Endodermal cell (in vitro differentiated cells): ENCODE measurements at regions not wholly inside any gene's neighbourhood (a gene's known extent, or its start where the extent isn't known, plus 50 kb on each side); places are given as distances from the start of the nearest gene placed in this dataset.

Experiments
- DNase-seq: peaks from one replicate; pipeline ENCODE4 v3.0.0-alpha.2; 2017
- H3K27ac ChIP-seq: 2 replicates; pipeline ENCODE4 v1.5.1; 2013; ENCODE audit warnings: mild to moderate bottlenecking, low read depth, low read length, moderate library complexity
- H3K27me3 ChIP-seq: 2 replicates; pipeline ENCODE4 v1.6.1; 2013; ENCODE audit warnings: mild to moderate bottlenecking, low read length, moderate library complexity; ENCODE audit not compliant: insufficient read depth, control insufficient read depth, poor library complexity, severe bottlenecking
- H3K36me3 ChIP-seq: 2 replicates; pipeline ENCODE4 v1.7.0; 2013; ENCODE audit warnings: mild to moderate bottlenecking, low read length, moderate library complexity; ENCODE audit not compliant: control insufficient read depth, insufficient read depth
- H3K4me1 ChIP-seq: one replicate; pipeline ENCODE4 v1.7.0; 2013; ENCODE audit warnings: low read length; ENCODE audit not compliant: control insufficient read depth, insufficient read depth
- H3K4me3 ChIP-seq: 2 replicates; pipeline ENCODE4 v1.5.1; 2013; ENCODE audit warnings: mild to moderate bottlenecking, low read length, moderate library complexity
- H3K9ac ChIP-seq: 2 replicates; pipeline ENCODE4 v1.6.1; 2013; ENCODE audit warnings: mild to moderate bottlenecking, low read length, moderate library complexity; ENCODE audit not compliant: poor library complexity, severe bottlenecking; ENCODE audit errors: extremely low read depth
- H3K9me3 ChIP-seq: 2 replicates; pipeline ENCODE4 v1.6.1; 2013; ENCODE audit warnings: mild to moderate bottlenecking, low read length, moderate library complexity; ENCODE audit not compliant: control insufficient read depth
- H3K27ac Mint-ChIP-seq: 2 replicates; pipeline ENCODE4 v1.8.0; 2020; ENCODE audit warnings: mixed read lengths
- H3K27me3 Mint-ChIP-seq: 2 replicates; pipeline ENCODE4 v1.8.0; 2021; ENCODE audit warnings: mild to moderate bottlenecking, mixed read lengths; ENCODE audit not compliant: insufficient read depth
- H3K36me3 Mint-ChIP-seq: 2 replicates; pipeline ENCODE4 v1.8.0; 2020; ENCODE audit warnings: low read depth, mixed read lengths
- H3K4me1 Mint-ChIP-seq: 2 replicates; pipeline ENCODE4 v1.8.0; 2020; ENCODE audit warnings: mixed read lengths
- H3K4me3 Mint-ChIP-seq: 2 replicates; pipeline ENCODE4 v1.8.0; 2020; ENCODE audit warnings: mild to moderate bottlenecking, moderate library complexity, mixed read lengths
- H3K9me3 Mint-ChIP-seq: 2 replicates; pipeline ENCODE4 v1.8.0; 2020; ENCODE audit warnings: mild to moderate bottlenecking, mixed read lengths
- WGBS, 2 experiments: methylation state at CpG; one replicate each; pipeline versions ENCODE4 v1.1.5 to v1.1.7; 2013; ENCODE audit warnings: missing lambda C conversion rate in 2 of 2, mixed read lengths in 1 of 2; ENCODE audit not compliant: insufficient coverage in 1 of 2, insufficient read length in 1 of 2; 5-methylcytosine and 5-hydroxymethylcytosine counted together
- TF ChIP-seq, protein P1 (sequence below): fragments of 200-600 bp; sonication (generic); conservative IDR thresholded peaks from 2 replicates; pipeline ENCODE4 v1.5.0; 2021; ENCODE audit warnings: antibody characterized with exemption, mild to moderate bottlenecking

- no peak for DNase-seq
- Histone ChIP-seq H3K36me3 (no peaks in the 10 kb centered on the region), H3K27ac (no peak overlapping the region), H3K9me3 (no peaks in the 10 kb centered on the region), H3K4me3 (no peak overlapping the region), H3K9ac (no peak overlapping the region), H3K27me3 (no peaks in the 10 kb centered on the region), H3K4me1 (no peaks in the 10 kb centered on the region)
- Mint-ChIP-seq H3K4me3 (no peak overlapping the region), H3K9me3 (no peaks in the 10 kb centered on the region), H3K36me3 (no peaks in the 10 kb centered on the region), H3K4me1 (peaks cover 12% of the 10 kb centered on the region), H3K27me3 (no peaks in the 10 kb centered on the region), H3K27ac (no peak overlapping the region)
- TF ChIP-seq, protein P1, sequence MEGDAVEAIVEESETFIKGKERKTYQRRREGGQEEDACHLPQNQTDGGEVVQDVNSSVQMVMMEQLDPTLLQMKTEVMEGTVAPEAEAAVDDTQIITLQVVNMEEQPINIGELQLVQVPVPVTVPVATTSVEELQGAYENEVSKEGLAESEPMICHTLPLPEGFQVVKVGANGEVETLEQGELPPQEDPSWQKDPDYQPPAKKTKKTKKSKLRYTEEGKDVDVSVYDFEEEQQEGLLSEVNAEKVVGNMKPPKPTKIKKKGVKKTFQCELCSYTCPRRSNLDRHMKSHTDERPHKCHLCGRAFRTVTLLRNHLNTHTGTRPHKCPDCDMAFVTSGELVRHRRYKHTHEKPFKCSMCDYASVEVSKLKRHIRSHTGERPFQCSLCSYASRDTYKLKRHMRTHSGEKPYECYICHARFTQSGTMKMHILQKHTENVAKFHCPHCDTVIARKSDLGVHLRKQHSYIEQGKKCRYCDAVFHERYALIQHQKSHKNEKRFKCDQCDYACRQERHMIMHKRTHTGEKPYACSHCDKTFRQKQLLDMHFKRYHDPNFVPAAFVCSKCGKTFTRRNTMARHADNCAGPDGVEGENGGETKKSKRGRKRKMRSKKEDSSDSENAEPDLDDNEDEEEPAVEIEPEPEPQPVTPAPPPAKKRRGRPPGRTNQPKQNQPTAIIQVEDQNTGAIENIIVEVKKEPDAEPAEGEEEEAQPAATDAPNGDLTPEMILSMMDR: no peak
- 75 to 82% methylated on average over 5 to 7 of the region's 7 CpGs for WGBS, 2 experiments
Observed at GRCh38 chr5:54736003-54736797, 218.6 kb downstream of the SNX18 start.

GRCh38 chr5:54733101-54733500 lies 215.5 kb downstream of the SNX18 start:
- TF ChIP-seq, protein P1: no peak
- Mint-ChIP-seq H3K4me1 (peaks cover 8% of the 10 kb centered on the region), H3K9me3 (no peaks in the 10 kb centered on the region), H3K27ac (no peak overlapping the region), H3K27me3 (no peaks in the 10 kb centered on the region), H3K4me3 (no peak overlapping the region), H3K36me3 (no peaks in the 10 kb centered on the region)
- Histone ChIP-seq H3K36me3 (no peaks in the 10 kb centered on the region), H3K27ac (no peak overlapping the region), H3K27me3 (no peaks in the 10 kb centered on the region), H3K4me1 (no peaks in the 10 kb centered on the region), H3K9ac (no peak overlapping the region), H3K4me3 (no peak overlapping the region), H3K9me3 (no peaks in the 10 kb centered on the region)
- no peak for DNase-seq
- 87 to 100% methylated on average over 1 of the region's 2 CpGs for WGBS, 2 experiments

DNA sequence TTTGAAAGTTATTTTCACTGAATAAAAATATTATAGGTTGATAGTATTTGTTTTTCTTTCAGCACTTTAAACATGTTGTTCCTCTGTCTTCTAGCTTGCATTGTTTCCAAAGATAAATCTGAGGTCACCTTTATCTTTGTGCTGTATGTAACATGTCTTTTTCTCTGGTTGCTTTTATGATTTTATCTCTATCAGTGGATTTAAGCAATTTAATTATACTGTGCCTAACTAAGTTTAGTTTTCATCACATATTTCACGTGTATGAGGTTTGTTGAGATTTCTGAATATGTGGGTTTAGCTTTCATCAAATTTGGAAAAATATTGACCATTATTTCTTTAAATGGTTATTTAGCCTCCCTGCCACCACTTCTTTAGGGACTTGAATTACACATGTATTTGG lies 214.5 kb downstream of the SNX18 start:
- Mint-ChIP-seq H3K36me3 (no peaks in the 10 kb centered on the region), H3K9me3 (no peaks in the 10 kb centered on the region), H3K27me3 (no peaks in the 10 kb centered on the region), H3K4me3 (no peak overlapping the region), H3K4me1 (peaks cover 9% of the 10 kb centered on the region), H3K27ac (no peak overlapping the region)
- no peaks in the 10 kb centered on the region for H3K9me3 ChIP-seq
- no peak overlapping the region for H3K9ac ChIP-seq
- H3K4me1 ChIP-seq: peaks cover 1% of the 10 kb centered on the region
- H3K36me3 ChIP-seq: no peaks in the 10 kb centered on the region
- no peak overlapping the region for H3K4me3 ChIP-seq
- no peaks in the 10 kb centered on the region for H3K27me3 ChIP-seq
- 86% methylated on average over 1 of the region's 1 CpG; no CpG with 5 or more reads in 1 of the 2 experiments for WGBS, 2 experiments
- no peak for DNase-seq
- no peak overlapping the region for H3K27ac ChIP-seq
- TF ChIP-seq, protein P1: no peak
